ENCODE measurements at regions not wholly inside any gene's neighbourhood (a gene's known extent, or its start where the extent isn't known, plus 50 kb on each side); places are given as distances from the start of the nearest gene placed in this dataset.
"Not testable (repeated sequence)": the region's sequence is repeated elsewhere in the genome, so short reads cannot be mapped to it uniquely, and the experiment has no call there.

DNA sequence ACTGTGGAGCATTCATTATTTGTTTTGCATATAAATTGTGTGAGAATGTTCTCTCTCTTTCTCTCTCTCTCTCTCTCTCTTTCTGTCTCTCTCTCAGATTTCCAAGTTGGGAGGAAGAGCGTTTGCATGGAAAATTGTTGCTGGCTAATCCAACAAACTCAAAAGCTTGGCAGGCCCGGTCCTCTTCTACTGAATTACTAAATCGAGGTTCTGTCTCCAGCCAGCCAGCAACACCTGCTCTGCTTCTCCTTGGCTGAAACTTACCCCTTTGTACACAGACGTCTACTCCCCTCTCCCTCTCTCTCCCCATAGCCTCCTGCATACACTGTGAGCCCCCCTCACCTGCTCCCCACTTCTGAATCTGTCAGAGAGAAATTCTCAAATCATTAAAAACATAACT is 996.4 kb upstream of the AUTS2 start:
- no peak for DNase-seq

DNA sequence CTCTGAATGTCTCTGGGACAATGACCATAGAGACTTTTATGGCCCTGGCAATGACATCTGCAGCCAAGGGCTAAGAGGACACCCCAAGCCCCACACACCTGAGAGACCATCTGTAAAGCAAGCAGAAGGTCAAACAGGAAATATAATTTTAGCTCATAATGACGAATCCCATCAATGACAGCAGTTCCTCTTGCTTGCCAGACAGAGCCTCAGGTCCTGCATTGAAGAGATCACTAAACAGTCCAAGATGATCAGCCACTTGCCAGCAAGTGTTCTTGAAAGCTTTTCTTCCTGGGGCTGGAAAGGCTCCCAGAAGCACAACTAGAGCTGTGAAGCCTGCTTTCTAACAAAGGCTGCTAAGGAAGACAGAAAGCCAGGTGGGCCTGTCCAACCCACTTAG is 993.7 kb upstream of the AUTS2 start:
- DNase-seq, result no peak

DNA sequence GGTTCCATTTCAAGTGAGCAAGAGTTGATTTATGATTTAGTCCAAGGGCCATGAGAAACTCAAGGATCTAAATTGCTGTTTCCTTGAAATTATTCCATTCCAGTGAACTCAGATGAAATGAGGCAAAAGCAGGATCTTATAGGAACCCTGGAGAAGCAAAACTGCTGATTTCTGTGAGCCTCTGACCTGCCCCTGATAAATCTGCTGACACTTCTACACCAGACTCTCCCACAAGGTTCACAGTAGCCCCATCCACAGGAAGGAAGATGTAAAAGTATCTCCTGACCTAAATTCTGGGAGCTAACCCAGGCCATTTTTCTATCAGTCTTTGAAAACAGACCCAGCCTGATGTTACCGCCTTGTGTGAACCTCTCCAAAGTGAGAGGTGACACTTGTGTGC is 987.6 kb upstream of the AUTS2 start:
- DNase-seq, result no peak

DNA sequence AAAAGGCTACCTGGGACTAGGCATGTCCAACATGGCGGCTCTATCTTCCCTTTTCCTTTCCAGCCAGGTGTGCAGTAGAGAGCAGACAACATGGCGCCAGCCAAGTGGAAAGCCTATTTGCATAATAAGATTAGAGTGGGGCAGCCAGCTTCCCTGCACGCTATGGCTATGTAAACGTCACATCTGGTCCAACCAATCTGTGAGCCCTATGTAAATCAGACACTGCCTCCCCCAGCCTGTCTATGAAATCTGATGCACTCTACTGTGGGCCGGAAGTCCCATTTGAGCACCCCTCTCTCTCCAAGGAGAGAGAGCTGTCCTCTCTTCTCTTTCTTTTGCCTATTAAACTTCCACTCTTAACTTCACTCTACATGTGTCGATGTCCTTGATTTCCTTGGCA is 984.9 kb upstream of the AUTS2 start:
- peak; percentile 97 for DNase-seq

DNA sequence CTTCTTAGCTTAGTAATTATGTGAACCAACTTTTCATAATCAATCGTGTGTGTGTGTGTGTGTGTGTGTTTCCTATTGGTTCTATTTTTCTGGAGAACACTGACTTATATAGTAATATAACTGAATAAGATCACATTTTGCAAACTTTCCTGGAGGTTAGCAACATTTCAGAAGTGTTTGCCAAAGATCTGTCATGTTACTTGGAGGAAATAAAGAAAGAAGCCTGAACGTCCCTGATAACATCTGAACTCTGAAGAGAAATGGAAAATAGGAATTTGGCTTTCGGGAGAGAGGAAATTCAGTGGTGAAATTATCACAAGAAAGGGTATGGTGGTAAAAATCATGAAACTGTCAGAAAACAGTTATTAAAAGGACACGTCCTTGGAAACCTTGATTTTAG is 984.4 kb upstream of the AUTS2 start:
- no peak for DNase-seq

DNA sequence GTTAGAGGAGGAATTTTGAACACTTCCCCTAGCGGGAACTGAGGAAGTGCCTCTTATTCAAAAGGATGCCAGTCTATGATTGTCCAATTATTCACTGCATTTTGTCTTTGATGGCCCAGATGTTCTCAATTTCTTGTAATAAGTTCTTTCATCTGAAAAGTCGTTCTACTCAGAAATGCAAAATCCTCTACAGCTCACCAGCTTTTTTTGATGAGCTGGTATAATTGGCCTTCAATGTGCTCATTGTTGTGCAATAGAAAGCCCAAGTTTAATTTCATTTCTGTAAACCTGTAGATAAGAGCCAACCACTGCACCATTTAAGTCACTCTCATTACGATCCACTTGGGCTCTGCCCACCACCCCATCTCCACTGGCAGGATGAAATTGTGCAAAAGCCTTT is 978.7 kb upstream of the AUTS2 start:
- DNase-seq, result no peak

DNA sequence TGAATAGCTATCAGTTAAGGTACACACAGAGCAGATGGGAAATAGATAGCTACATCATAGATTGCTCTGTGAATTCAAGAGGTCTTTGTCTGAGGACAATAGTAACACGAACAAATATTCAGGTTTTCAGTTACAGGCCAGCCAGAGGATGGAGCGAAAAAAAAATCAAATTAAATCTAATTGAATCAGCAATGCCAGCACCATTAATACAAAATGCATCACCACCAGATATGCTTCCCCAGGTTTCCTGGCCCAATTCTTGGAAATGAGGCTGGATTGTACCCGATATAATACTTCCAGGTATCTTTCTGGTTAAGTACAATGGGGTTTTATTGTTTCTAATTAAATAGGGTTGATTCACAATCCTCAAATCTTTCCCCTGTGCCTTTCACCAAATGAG is 975.8 kb upstream of the AUTS2 start:
- DNase-seq, result no peak

DNA sequence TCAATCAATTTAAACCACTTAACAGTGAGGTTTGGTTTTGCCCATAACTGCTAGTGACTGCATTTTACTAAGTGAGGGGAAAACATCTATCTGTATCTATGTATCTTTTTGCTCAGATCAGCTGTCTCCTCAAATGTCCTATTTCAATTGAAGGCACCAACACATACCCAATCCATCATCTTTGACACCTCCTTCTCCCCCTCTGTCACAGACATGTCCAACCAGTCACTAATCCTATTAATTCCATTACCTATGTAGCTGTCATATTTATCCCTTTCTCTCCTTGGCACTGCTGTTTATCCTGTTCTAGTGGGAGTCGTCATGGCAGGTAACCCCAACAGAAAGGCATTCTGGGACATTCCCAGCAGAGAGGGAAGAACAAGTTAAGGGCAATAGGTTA is 975.2 kb upstream of the AUTS2 start:
- no peak for DNase-seq

DNA sequence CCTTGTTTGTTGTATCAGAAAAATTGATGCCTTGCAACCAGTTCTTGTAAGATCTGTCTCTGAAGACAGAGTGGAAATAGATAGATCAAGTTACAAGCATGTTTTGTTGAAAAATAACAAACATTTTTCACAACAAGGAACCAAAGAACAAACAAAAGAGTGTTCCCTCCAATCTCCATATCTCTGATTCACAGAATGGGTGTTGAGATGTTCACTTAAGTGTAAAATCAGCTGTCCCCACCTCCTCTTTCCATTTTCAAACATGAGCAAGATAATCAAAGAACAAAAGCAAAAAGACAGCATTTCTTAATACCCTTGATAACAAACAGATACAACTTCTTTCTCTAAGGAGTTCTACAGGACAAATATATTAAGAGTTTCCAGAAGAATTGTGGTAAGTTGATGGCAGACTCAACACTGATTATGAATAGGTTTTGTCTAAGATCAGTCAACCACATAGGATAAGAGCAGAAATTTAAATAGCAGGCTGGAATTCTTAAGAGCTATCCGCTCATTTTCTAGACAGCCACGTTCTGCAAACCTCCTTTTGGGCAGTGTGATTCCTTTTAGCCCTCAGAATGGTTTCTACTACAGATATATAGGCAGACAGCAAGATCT is 970.9 kb upstream of the AUTS2 start:
- DNase-seq, result no peak

DNA sequence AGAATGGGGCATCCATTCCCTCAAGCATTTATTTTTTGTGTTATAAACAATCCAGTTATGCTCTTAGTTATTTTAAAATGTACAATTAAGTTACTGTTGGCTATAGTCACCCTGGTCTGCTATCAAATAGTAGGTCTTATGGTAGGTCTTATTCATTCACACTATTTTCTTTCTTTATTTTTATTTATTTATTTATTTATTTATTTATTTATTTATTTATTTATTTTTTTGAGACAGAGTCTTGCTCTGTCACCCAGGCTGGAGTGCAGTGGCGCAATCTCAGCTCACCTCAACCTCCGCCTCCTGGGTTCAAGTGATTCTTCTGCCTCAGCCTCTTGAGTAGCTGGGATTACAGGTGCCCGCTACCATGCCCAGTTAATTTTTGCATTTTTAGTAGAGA is 967.4 kb upstream of the AUTS2 start:
- not testable (repeated sequence) for DNase-seq

DNA sequence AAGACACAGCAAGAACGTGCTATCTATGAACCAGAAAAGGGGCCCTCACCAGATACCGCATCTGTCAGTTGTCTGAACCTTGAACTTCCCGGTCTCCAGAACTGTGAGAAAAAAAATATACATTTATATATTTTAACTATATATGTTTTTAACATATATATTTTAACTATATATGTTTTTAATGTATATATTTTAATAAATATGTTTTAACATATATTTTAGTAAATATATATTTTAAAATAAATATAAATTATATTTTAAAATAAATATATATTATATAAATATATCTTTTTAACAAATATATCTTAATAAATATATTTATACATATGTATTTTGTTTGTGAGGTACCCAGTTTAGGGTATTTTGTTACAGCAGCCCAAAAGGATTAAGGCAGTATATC is 958.2 kb upstream of the AUTS2 start:
- DNase-seq, result no peak

DNA sequence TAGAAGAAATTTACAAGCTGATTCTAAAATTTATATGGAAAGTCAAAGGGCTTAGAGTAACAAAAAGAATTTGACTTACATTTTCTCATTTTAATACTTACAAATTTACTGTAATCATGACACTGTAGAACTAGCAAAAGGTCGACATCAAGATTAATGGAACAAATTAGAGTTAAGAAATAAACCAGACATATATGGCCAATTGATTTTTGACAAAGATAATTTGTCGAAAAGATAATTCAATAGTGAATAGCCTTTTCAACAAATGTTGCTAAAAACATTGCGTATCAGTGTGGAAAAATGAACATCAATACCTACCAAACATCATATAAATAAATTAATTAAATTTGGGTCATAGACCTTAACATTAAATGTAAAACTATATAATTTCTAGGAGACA is 955.5 kb upstream of the AUTS2 start:
- no peak for DNase-seq

DNA sequence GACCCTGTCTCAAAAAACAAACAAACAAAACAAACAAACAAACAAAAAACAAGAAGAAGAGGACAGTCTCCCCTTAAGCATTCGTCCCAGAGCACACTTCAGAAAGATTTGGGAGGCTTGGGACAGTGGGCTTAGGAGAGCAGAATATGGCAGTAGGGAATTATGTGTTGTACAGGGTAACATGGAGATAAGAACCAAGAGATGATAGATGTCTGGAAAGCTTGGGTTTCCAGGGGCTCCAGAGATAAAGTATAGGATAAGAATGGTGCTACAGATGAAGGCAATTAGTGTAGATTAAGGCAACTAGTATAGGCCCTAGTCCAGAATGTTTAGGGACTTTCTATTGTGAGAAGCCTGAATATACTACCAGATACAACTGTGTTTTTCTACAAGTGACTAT is 934.9 kb upstream of the AUTS2 start:
- DNase-seq, result no peak

DNA sequence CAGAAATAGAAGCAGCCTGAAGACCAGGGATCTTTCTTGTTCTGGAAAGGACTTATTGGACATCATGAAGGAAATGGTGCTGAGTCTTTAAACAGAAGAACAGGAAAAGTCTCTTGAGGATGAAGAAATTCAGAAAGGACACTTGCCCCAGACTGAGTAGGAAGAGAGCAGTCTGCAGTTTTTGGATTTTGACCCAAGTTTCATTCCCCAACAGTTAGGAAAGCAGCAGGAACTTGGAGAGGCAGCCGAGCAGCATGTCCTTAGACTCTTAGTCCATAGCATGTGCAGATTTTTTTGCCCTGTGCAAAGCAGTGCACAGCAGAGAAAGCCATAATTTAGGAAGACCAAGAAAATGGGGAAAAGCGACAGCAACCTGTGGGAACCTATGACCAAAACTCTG is 927.2 kb upstream of the AUTS2 start:
- no peak for DNase-seq

DNA sequence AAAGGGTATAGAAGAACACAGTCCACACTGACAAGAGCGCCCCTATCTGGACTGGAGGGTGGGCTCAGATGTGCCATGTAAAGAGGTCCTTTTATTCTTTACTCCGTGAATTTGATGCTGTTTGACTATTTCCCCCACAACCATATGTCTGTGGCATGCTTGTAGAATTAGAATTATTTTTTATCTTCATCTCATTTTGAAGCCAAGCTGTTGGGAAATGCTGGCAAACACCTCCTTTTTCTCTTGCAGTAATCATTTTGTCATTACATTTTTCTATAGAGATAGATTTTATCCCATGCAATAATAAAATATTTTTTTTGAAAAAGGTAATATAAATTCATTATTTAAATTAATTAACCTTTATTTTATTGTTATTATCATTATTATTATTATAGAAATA is 926.6 kb upstream of the AUTS2 start:
- DNase-seq, result no peak

DNA sequence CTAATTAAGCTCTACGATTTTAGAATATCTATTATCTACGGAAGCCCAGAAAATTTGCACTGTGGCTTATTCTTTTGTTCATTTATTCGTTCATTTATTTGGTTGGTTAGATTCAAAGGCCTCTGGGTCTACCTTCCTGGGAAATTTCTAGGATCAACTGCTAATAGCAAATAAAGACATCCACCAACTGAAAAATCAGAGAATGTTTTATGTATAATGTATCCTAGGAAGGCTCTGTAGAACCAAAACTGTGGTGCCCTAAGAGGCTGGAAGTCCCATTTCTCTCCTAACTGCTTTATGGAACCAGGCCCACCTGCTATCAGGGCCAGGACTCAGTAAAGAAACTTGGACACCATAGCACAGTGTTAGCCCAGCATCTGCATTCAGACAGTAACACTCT is 923.4 kb upstream of the AUTS2 start:
- no peak for DNase-seq

DNA sequence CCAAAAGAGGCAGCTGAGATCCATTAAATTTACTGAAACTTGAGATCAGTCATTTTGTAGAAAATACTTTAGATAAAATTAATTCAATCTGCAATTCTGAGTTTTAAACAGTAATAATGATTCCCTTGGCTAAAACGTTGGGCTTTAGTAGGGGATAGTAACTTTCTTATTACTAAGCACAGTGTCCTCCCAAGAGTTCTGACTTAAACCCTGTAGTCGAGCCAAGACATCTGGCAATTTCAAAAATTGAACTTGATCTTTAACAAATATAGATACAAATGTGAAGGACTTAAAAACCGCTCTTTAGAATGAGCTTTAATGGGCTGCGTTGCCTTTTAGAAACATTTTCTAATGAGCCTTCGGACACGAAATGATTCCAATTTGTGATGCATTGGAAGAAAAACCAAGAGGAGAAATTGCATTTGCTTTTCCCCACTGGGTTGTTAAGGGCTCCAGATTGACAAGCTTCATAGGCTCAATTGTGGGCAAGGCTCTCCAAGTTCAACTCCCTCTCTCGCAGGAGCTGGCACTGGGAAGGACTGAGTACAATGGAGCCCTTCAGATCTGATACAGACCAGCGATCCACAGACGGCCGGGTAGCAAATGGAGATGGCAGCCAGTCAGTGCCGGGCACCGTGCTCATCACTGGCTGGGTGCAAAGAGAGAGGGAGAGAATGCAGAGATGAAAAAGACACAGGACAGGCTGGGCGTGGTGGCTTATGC is 921.3 kb upstream of the AUTS2 start:
- no peak for DNase-seq

DNA sequence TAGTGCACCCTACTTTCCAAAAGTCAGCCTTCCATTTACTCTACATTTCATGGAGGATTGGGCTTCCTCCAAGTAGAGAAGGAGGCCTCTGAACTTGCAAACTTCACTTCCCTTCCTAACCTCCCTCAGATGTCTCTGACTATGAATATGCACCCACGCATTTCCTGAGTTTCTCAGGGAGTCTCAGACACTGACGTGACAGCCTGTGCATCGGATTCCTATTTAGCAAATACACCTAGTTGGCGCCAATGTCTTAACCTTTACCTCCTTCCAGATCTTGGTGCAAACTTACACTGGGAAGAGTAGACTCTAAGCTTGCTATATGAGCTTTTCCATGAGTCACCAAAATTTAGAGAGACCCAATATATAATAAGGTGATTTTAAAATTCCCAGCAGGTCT is 920.1 kb upstream of the AUTS2 start:
- DNase-seq, result no peak

DNA sequence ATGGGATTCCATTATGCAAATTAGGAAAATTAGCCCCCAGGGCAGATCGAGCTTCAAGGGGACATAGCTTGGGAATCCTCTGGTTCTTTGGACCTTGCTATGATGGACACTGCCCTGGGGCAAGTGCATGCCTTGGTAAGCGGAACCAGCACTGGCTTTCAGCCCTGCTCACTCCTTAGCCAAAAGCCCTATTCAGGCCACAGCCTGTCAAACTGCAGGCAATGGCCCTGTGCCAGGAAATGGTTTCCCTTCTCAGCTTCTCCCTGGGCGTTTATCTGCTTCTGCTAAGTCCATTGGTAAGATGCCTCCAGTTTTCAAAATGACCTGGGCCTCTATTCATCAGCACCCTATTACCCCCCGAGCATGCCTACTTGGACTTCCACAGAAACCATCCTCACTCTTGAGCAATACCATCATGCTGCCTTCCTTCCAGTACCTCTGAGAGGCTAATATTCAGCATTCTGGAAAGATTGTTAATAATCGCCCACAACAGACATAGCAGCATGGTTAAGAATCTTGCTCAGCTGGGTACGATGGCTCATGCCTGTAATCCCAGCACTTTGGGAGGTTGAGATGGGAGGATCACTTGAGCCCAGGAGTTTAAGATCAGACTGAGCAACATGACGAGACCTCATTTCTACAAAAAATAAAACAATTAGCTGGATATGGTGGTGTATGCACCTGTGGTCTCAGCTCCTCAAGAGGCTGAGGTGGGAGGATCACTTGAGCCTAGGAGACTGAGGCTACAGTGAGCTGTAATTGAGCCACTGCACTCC is 918.6 kb upstream of the AUTS2 start:
- peak; percentile 31 for DNase-seq

DNA sequence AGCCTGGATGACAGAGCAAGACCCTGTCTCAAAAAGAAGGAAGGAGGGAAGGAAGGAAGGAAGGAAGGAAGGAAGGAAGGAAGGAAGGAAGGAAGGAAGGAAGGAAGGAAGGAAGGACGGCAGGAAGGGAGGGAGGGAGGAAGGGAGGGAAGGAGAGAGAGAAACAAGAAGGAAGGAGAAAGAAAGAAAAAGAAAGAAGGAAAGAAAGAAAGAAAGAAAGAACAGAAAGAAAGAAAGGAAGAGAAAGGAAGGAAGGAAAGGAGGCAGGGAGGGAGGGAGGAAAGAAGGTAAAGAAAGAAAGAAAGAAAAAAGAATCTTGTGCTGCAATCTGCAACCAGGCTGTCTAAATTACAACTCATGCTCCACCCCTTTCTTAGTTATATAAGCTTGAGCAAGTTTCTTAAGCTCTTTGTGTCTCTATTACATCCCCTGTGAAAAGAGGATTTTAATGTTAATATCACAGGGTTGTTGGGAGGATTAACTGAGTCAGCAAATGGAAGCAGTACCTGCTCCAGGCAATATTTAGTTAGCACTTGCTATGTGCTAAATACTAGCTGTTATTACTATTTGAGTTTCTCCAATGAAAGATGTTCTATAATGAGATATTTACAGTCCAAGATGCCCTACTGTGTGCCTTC is 917.9 kb upstream of the AUTS2 start:
- no peak for DNase-seq

DNA sequence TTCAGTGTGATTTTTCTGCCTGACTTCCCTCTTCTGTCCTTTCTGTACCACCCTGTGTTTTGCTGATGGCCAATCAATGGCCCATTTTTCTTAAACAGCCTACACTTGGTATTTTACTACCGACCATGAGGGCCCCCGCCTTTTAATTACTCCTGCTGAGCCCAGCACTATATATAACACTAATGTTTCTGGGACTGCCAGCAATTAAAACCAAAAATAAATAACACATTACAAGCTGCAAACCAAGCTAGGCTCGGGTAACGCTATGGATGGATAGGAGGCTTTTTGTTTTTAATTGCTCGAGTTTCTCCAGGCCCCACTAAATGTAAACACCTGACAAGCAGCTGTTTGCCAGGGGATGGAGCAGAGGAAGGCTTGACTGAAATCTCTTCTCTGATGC is 915.4 kb upstream of the AUTS2 start:
- peak; percentile 78 for DNase-seq

DNA sequence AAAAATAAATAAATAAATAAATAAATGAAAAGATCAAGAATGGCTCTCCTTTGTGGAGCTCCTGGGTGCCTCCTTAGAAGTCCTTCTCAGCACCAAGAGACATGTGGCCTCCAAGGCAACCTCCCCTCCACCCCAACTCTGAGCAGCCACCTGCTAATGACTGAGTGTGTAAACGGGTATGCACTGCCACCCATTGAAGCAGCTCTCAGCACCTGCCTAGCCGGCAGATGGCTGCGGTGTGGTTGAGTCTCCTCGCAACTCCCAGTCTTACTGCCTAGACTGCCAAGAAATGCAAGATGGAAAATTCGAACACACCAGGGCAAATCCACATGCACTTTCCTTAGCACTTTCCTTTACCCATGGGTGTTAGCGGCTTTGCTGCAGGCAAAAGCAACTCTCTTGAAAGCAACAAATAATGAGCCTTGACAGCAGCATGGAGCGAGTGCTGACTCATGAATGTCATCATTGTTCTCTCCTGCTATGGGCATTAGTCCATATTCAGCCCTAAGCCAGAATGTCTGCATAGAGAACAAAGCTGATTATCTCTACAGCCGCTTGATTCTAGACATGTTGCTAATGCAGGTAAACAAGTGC is 913.9 kb upstream of the AUTS2 start:
- peak; percentile 92 for DNase-seq

DNA sequence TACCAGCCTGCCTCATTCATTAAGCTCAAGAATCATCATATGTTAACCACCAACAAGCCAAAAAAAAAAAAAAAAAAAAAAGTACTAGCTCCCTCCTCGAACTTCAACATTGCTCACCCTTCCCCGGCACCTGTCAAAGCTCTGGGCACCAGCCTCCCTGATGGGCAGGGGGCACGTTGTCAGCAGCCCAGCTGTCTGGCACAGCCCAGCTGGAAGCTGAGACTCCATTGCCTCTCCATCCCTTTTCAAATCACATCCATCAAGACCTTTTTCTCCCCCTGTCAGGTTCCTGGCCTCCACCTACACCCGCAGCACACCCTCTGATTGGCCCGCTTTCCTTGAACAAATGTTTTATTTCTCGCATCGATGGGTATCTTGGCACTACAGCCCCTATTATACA is 913.3 kb upstream of the AUTS2 start:
- DNase-seq, result peak; percentile 93
